ENCODE measurements at regions not wholly inside any gene's neighbourhood (a gene's known extent, or its start where the extent isn't known, plus 50 kb on each side); places are given as distances from the start of the nearest gene placed in this dataset.

DNA sequence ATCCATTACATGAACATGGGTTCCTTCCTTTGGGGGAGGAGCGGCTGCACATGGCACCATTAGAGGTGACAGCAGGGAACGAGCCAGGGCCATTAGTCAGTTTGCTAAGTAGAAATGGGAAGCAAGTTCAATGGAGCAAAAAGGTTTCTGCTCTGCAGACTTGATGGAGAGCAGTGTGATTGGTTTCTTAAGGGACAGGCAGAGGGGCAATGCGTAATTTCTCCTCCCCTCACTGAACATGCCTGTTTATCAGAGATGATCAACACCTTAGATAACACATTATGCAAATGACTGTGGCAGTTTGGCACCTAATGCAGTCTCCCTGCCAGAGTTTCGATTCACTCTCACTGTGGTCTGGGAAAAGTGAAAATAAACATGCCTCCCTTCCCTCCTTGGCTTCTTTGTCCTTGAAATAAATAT lies 414.5 kb downstream of the STK39 start:
- peaks cover 3% of the 10 kb centered on the region for H3K9me3 ChIP-seq (ENCODE audit: severe bottlenecking)
- no peaks in the 10 kb centered on the region for H3K36me3 ChIP-seq
- no peak for DNase-seq
- H3K4me3 ChIP-seq (ENCODE audit: low read depth, low read length) = no peak overlapping the region
- H3K27me3 ChIP-seq (ENCODE audit: insufficient read depth, low read depth, severe bottlenecking) = no peaks in the 10 kb centered on the region
- TF ChIP-seq, protein P1, sequence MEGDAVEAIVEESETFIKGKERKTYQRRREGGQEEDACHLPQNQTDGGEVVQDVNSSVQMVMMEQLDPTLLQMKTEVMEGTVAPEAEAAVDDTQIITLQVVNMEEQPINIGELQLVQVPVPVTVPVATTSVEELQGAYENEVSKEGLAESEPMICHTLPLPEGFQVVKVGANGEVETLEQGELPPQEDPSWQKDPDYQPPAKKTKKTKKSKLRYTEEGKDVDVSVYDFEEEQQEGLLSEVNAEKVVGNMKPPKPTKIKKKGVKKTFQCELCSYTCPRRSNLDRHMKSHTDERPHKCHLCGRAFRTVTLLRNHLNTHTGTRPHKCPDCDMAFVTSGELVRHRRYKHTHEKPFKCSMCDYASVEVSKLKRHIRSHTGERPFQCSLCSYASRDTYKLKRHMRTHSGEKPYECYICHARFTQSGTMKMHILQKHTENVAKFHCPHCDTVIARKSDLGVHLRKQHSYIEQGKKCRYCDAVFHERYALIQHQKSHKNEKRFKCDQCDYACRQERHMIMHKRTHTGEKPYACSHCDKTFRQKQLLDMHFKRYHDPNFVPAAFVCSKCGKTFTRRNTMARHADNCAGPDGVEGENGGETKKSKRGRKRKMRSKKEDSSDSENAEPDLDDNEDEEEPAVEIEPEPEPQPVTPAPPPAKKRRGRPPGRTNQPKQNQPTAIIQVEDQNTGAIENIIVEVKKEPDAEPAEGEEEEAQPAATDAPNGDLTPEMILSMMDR (IDR thresholded peaks at IDR 0.05; ENCODE audit: low read depth, low read length) = no peak
- H3K27ac ChIP-seq = no peak overlapping the region

DNA sequence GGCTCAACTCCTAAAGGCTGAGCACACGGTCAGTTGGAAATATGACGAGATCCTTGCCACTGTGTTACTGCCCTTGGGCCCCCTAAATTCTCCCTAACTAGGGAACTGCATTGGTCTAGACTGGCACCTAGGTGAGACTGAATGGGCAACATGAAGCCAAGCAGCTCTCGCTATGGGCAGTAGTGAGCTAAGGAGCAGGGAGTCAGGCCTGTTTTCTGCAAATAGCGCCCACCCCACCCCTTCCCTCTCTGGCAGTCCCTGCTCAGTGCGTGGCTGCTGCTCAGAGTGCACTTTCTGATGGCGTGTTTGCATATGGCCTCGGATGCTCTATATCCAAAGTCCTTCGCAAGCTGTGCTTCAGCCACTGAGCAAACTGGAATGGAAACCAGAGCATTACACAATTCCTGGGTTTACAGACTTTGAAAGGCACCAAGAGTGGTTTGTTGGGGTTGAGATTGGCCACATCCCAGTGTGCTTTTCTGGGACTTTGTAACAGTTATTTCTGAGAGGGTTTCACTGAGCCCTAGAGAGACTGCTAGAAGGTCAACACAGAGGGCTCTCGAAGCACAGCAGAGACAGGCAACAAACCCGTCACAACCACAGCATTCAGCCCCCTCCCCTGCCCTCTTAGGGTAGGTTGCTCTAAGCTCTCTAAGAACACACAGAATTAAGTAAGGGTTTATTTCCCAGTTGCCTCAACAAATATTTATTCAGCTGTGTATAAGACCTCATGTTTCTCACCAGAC lies 419.9 kb downstream of the STK39 start:
- Histone ChIP-seq H3K9me3 (ENCODE audit: severe bottlenecking) (no peaks in the 10 kb centered on the region), H3K27me3 (ENCODE audit: insufficient read depth, low read depth, severe bottlenecking) (no peaks in the 10 kb centered on the region), H3K36me3 (no peaks in the 10 kb centered on the region), H3K27ac (no peak overlapping the region), H3K4me3 (ENCODE audit: low read depth, low read length) (no peak overlapping the region)
- TF ChIP-seq, protein P1 (IDR thresholded peaks at IDR 0.05; ENCODE audit: low read depth, low read length) = no peak
- DNase-seq = no peak

DNA sequence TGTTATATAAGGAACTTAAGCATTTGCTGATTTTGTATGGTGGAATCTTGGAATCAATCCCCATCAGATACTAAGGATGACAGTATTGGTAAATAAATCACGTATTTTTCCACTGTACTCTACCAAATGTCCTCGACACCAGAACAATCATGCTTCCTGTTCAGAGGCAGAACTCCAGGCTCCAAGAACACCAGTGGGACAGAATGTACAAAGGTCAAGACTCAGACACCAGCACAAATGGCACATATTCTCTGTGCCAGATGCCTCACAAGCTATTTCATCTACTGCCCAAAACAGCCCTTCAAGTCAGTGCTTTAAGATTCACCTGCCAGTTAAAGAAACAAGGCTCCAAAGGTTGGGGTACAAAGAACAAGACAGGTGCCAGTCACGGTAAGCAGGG lies 420.5 kb downstream of the STK39 start:
- Histone ChIP-seq H3K27ac (no peak overlapping the region), H3K27me3 (ENCODE audit: insufficient read depth, low read depth, severe bottlenecking) (no peaks in the 10 kb centered on the region), H3K9me3 (ENCODE audit: severe bottlenecking) (no peaks in the 10 kb centered on the region), H3K36me3 (no peaks in the 10 kb centered on the region), H3K4me3 (ENCODE audit: low read depth, low read length) (no peak overlapping the region)
- no peak for DNase-seq
- TF ChIP-seq, protein P1 (IDR thresholded peaks at IDR 0.05; ENCODE audit: low read depth, low read length) = no peak

DNA sequence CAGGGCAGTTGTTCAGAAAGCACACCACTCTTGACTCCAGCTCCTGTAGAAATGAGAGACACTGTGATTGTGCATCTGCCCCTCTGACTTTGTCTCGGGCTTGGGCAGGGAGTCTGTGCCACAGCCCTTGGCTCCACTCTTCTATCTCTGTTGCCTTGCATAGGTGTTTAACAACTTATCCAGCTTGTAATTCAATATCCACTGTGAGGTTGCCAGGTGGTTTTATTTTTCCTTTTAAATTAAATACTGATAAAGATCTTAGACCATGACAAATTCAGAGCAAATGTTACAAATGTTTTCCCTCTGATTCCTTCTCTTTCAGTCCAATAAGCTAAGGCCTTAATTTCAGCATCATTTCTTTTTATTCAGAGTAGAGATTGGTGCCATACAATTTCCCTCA lies 421.7 kb downstream of the STK39 start:
- Histone ChIP-seq H3K36me3 (no peaks in the 10 kb centered on the region), H3K9me3 (ENCODE audit: severe bottlenecking) (no peaks in the 10 kb centered on the region), H3K4me3 (ENCODE audit: low read depth, low read length) (no peak overlapping the region), H3K27ac (no peak overlapping the region), H3K27me3 (ENCODE audit: insufficient read depth, low read depth, severe bottlenecking) (no peaks in the 10 kb centered on the region)
- TF ChIP-seq, protein P1 (IDR thresholded peaks at IDR 0.05; ENCODE audit: low read depth, low read length) = no peak
- no peak for DNase-seq

DNA sequence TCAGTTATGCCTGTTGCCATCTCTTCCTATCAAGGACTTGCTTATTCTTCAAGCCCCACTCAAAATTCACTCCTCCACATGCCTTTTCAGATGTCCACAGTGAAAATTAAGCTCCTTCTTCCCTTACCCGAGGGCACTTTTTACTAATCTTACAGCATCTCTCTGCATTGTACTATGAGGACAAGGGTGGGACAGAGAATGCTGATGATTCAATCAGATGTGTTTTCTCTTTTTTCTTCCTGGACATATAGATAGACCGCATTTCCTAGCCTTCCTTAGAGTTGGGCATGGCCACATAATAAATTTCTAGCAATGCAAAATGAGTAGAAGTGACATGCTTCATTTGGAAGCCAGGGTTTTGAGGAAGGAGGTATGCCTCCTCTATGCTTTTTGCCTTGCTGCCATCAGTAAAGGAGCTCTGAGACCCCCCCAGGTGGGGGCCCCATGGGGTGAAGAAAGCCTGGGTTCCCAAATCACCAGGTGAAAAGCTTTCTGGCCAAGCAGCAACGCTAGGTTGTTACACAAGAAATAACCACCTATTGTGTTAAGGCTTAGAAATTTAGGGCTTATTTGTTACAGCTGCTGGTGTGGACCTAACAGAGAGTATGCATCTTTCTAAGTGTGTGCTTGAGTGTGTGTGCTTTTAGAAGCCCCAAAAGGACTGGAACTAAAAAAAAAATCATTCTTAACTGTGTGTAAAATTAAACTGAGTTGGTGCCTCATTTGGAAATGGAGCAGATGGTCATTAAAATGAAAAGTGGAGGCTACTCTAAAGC lies 424.5 kb downstream of the STK39 start:
- Histone ChIP-seq H3K36me3 (no peaks in the 10 kb centered on the region), H3K27me3 (ENCODE audit: insufficient read depth, low read depth, severe bottlenecking) (no peaks in the 10 kb centered on the region), H3K27ac (no peak overlapping the region), H3K9me3 (ENCODE audit: severe bottlenecking) (no peaks in the 10 kb centered on the region), H3K4me3 (ENCODE audit: low read depth, low read length) (no peak overlapping the region)
- no peak for DNase-seq
- TF ChIP-seq, protein P1 (IDR thresholded peaks at IDR 0.05; ENCODE audit: low read depth, low read length) = no peak

Data from WERI-Rb-1 (cell line).